Heart right ventricle (tissue), 16 donors: ENCODE measurements at regions not wholly inside any gene's neighbourhood (a gene's known extent, or its start where the extent isn't known, plus 50 kb on each side); places are given as distances from the start of the nearest gene placed in this dataset.

Source experiments
- ATAC-seq, 8 donors: fragments of 200-7000 bp; cut with Tn5 transposase; one replicate each; pipeline ENCODE4 v1.9.1; 2020; ENCODE audit warnings: mild to moderate bottlenecking in 8 of 8, moderate library complexity in 8 of 8, moderate number of reproducible peaks in 1 of 8
- DNase-seq, 2 donors: peaks; one replicate each; pipeline ENCODE4 v3.0.0-alpha.2; 2020
- H3K27ac ChIP-seq, 10 donors: fragments of 200-600 bp; sonication (generic) in 2 of 10; one replicate each; pipeline versions ENCODE4 v1.5.0 to v1.8.0; 2020 to 2022; ENCODE audit warnings: mild to moderate bottlenecking in 3 of 10
- H3K27me3 ChIP-seq, 7 donors: fragments of 200-600 bp; one replicate each; pipeline ENCODE4 v1.8.0; 2021 to 2022; ENCODE audit warnings: mild to moderate bottlenecking in 2 of 7
- H3K36me3 ChIP-seq, 9 donors: fragments of 200-600 bp; sonication (generic) in 1 of 9; one replicate each; pipeline versions ENCODE4 v1.5.0 to v1.8.0; 2020 to 2022; ENCODE audit warnings: mild to moderate bottlenecking in 2 of 9
- H3K4me1 ChIP-seq, 9 donors: fragments of 200-600 bp; sonication (generic) in 1 of 9; one replicate each; pipeline versions ENCODE4 v1.5.0 to v1.8.0; 2020 to 2022; ENCODE audit warnings: mild to moderate bottlenecking in 4 of 9
- H3K4me3 ChIP-seq, 10 donors: fragments of 200-600 bp; sonication (generic) in 2 of 10; one replicate each; pipeline versions ENCODE4 v1.5.0 to v1.8.0; 2020 to 2022; ENCODE audit warnings: mild to moderate bottlenecking in 7 of 10, moderate library complexity in 2 of 10
- H3K9me3 ChIP-seq, 11 donors: fragments of 200-600 bp in 10 of 11; sonication (generic) in 2 of 11; one replicate each; pipeline versions ENCODE4 v1.5.0 to v1.8.0; 2013 to 2022; ENCODE audit warnings: mild to moderate bottlenecking in 2 of 11, control low read depth in 1 of 11, moderate library complexity in 1 of 11
- WGBS, 2 donors: extraction: QIAGEN DNeasy Blood & Tissue Kit; methylation state at CpG; one replicate each; pipeline ENCODE4 v1.1.7; 2013; ENCODE audit warnings: inconsistent platforms in 1 of 2; 5-methylcytosine and 5-hydroxymethylcytosine counted together
- intact Hi-C, 10 donors: fragments of 100-400 bp; cut with DNase I; formaldehyde crosslinking; loops; one replicate each; pipeline versions ENCODE4 v1.11.1 to v1.14.2; 2022
- TF ChIP-seq, protein P1 (sequence below), 9 donors: fragments of 200-600 bp; sonication (generic) in 2 of 9; IDR thresholded peaks; one replicate each; pipeline versions ENCODE4 v1.5.0 to v1.8.0; 2021 to 2022; ENCODE audit warnings: antibody characterized with exemption in 9 of 9, mild to moderate bottlenecking in 5 of 9, moderate library complexity in 1 of 9
- donor health status: Arrhythmogenic right ventricular cardiomyopathy.
- donor health status: ischemic (EF 13 %, LVEDD 7.1; RV severe dilation, severe dysfunction).
- donor health status: healthy with polysubstance abuse.
- donor health status: DM: no; HTN: yes; CAD: no.
- donor health status: DM: no; HTN: no; CAD: no.
- donor health status: ischemic (EF 25% LVEDD 6.9; RV normal size, moderate dysfunction).
- donor health status: ischemic (EF 25% LVEDD 5.7; RV mildly dilated, moderate dysfunction).
- donor health status: healthy.
- donor health status: DM: yes; HTN: yes; CAD: no.
- donor health status: Ischemic cardiomyopathy.
- donor health status: ischemic (EF 35%, LVEDD 5.7; RV mildly dilated, moderate dysfunction).
- donor health status: nonischemic (EF 11% LVEDD 7.7; RV severe dilation, severe dysfunction).
- donor health status: DM: yes; HTN: yes; CAD: no.
- donor health status: PGD.
- donor health status: ischemic (EF 29% LVEDD 5.4; RV normal size, mild dysfunction).
- donor health status: nonischemic (EF 23%, LVEDD 6.1; RV moderate dilation, normal function).

DNA sequence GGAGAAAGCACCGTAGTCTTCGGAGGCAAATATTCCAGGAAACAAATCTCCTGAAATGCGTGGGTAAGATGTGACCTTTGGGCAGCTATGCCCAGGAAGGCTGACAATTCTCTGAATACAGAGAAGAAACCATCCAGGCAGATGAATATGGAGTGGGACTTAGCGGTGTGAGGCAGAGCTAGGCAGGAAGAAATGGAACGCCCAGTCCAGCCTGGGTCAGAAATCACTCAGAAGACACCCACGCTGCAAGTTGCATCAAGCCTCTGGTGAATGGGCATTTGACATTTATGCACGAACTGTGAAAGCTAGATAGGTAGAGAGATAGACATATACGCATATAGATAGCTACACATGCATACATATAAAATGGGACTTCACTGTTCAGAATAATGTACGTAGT, 498.5 kb downstream of the QKI start:
- 90 to 93% methylated on average over 9 of the region's 9 CpGs for WGBS, 2 donors
- ATAC-seq (no peak), DNase-seq (no peak)
- Histone ChIP-seq H3K36me3 (no peaks in the 10 kb centered on the region), H3K4me1 (no peaks in the 10 kb centered on the region), H3K9me3 (no peaks in the 10 kb centered on the region), H3K4me3 (no peak overlapping the region), H3K27me3 (no peaks in the 10 kb centered on the region), H3K27ac (no peak overlapping the region)
- intact Hi-C loops: no loop called here
- TF ChIP-seq, protein P1, sequence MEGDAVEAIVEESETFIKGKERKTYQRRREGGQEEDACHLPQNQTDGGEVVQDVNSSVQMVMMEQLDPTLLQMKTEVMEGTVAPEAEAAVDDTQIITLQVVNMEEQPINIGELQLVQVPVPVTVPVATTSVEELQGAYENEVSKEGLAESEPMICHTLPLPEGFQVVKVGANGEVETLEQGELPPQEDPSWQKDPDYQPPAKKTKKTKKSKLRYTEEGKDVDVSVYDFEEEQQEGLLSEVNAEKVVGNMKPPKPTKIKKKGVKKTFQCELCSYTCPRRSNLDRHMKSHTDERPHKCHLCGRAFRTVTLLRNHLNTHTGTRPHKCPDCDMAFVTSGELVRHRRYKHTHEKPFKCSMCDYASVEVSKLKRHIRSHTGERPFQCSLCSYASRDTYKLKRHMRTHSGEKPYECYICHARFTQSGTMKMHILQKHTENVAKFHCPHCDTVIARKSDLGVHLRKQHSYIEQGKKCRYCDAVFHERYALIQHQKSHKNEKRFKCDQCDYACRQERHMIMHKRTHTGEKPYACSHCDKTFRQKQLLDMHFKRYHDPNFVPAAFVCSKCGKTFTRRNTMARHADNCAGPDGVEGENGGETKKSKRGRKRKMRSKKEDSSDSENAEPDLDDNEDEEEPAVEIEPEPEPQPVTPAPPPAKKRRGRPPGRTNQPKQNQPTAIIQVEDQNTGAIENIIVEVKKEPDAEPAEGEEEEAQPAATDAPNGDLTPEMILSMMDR (IDR thresholded peaks at IDR 0.05): no peak

DNA sequence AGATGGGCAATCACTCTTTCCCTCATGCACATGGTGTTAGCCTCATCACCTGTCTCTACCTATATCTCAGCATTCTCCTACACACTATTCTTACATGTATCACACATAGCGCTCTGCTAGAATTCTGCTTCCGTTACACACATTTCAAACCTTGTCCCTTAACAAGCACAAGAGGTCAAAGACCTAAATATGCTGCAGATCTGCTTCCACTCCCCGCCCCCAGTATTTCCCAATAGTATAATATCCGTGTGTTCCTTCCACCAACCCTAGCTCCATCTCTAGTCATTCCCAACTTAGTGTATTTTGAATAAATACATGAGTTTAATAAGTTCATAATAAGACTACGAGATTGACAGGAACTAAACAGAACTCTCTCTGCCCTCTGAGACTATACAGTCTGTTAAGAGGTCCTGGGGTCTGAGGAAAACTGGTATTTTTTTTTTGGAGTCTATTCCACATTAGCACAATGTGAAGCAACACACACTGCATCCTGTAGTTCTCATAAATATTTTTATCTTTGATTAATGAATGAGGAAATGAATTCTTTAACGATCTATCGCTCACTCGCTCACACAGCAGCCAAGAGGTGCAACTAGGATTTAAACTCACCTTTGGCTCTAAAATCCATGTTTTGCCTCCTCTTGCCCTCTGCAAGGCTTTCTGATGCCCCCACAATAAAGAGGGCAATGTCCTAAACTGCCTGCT, 491.6 kb downstream of the QKI start:
- TF ChIP-seq, protein P1 (IDR thresholded peaks at IDR 0.05): no peak
- Histone ChIP-seq H3K36me3 (no peaks in the 10 kb centered on the region), H3K27ac (no peak overlapping the region), H3K4me1 (no peaks in the 10 kb centered on the region), H3K27me3 (no peaks in the 10 kb centered on the region), H3K4me3 (no peak overlapping the region), H3K9me3 (no peaks in the 10 kb centered on the region)
- intact Hi-C loops: no loop called here
- DNase-seq: no peak
- no peak for ATAC-seq
- 92 to 93% methylated on average over 8 of the region's 8 CpGs for WGBS, 2 donors

DNA sequence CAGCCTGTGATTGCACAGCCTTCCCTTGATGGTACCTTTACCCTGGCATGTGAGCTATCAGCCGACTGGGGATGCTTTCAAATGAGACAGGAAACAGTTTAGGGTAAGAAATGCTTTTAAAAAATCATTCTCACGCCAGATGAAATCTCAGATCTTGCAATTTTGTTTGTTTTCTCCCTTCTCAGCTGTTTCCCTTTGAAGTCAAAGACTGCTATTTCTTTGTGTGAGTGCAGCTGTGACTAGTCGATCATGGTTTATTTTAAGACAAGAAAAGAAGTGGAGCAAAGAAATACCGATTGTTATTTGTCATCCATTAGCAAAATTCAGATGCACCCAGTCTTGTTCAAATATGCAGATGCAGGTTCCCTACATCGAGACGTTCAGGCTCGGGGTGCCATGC, 489.7 kb downstream of the QKI start:
- 68 to 77% methylated on average over 7 of the region's 7 CpGs for WGBS, 2 donors
- no peak overlapping the region for H3K4me3 ChIP-seq
- DNase-seq (no peak), ATAC-seq (no peak)
- H3K27ac ChIP-seq: no peak overlapping the region
- TF ChIP-seq, protein P1 (IDR thresholded peaks at IDR 0.05): no peak
- no peaks in the 10 kb centered on the region for H3K27me3 ChIP-seq
- H3K9me3 ChIP-seq: no peaks in the 10 kb centered on the region
- no peaks in the 10 kb centered on the region for H3K36me3 ChIP-seq
- H3K4me1 ChIP-seq: no peaks in the 10 kb centered on the region
- intact Hi-C loops: no loop called here

DNA sequence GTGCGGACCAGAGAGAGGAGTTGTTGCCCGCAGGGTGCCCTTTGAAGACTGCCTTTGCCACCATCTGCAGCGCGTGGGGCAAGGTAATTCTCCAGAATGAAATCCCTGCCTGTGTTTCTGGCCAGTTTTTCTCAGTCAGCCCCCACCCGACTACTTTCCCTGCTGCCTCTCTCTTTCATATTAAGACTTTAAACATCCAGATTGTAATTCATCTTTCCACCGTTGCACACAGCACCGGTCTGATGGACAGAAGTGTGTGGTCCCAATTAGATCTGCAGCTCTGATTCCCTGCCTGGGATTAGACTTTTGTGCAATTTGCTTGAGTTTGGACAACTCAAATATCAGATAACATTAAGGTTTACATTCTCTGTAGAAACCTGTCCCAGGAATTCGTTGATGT, 489.0 kb downstream of the QKI start:
- 94 to 95% methylated on average over 8 of the region's 8 CpGs for WGBS, 2 donors
- no peak overlapping the region for H3K4me3 ChIP-seq
- TF ChIP-seq, protein P1 (IDR thresholded peaks at IDR 0.05): no peak
- ATAC-seq: no peak
- no peak for DNase-seq
- H3K27me3 ChIP-seq: no peaks in the 10 kb centered on the region
- intact Hi-C loops: no loop called here
- no peaks in the 10 kb centered on the region for H3K9me3 ChIP-seq
- no peak overlapping the region for H3K27ac ChIP-seq
- no peaks in the 10 kb centered on the region for H3K4me1 ChIP-seq
- H3K36me3 ChIP-seq: no peaks in the 10 kb centered on the region
